ENCODE measurements at regions not wholly inside any gene's neighbourhood (a gene's known extent, or its start where the extent isn't known, plus 50 kb on each side); places are given as distances from the start of the nearest gene placed in this dataset.

DNA sequence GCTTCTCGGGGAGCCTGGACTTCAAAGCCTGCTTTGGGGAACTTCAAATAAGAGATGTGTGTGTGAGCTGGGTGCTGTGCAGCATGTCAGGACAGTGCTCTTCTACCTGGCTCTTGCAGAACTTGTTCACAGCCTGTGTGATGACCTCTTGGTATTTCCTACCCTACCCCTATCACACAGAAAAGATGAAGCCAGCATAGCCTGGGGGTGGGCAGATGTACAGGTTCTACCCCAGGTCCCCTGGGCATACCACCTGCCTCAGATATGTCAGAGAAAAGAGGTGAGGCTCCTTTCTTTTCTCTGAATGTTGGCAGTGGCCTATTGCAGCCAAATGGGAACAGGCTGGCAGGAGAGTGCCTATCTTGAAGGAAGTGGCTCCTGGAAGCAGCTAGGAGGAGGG, 111.7 kb upstream of the ALG10B start:
- TF ChIP-seq CTCF (IDR thresholded peaks at IDR 0.05 in 2 of 3, conservative IDR thresholded peaks at IDR 0.05 in 1 of 3; ENCODE audit: borderline replicate concordance in 1 of 3, insufficient read depth in 1 of 3, low read depth in 2 of 3, low read length in 2 of 3) (no peak), ZNF274 (IDR thresholded peaks at IDR 0.05; ENCODE audit: low read depth, low read length) (no peak), JUND (IDR thresholded peaks at IDR 0.05) (no peak), RAD21 (IDR thresholded peaks at IDR 0.05; ENCODE audit: low read depth) (no peak), EZH2phosphoT487 (IDR thresholded peaks at IDR 0.05; ENCODE audit: borderline replicate concordance) (no peak), POLR2A (IDR thresholded peaks at IDR 0.05; ENCODE audit: borderline replicate concordance, extremely low read depth, insufficient read depth, insufficient read length) (no peak), POLR2AphosphoS5 (IDR thresholded peaks at IDR 0.05; ENCODE audit: low read depth, low read length) (no peak), EZH2 (IDR thresholded peaks at IDR 0.05) (no peak), YY1 (IDR thresholded peaks at IDR 0.05; ENCODE audit: extremely low read depth, insufficient replicate concordance, low read depth, low read length) (no peak), ELF1 (IDR thresholded peaks at IDR 0.05; ENCODE audit: borderline replicate concordance, low read depth) (no peak), ATF3 (IDR thresholded peaks at IDR 0.05) (no peak), FOSL1 (IDR thresholded peaks at IDR 0.05; ENCODE audit: low read depth) (no peak)
- TF ChIP-seq, protein P1, sequence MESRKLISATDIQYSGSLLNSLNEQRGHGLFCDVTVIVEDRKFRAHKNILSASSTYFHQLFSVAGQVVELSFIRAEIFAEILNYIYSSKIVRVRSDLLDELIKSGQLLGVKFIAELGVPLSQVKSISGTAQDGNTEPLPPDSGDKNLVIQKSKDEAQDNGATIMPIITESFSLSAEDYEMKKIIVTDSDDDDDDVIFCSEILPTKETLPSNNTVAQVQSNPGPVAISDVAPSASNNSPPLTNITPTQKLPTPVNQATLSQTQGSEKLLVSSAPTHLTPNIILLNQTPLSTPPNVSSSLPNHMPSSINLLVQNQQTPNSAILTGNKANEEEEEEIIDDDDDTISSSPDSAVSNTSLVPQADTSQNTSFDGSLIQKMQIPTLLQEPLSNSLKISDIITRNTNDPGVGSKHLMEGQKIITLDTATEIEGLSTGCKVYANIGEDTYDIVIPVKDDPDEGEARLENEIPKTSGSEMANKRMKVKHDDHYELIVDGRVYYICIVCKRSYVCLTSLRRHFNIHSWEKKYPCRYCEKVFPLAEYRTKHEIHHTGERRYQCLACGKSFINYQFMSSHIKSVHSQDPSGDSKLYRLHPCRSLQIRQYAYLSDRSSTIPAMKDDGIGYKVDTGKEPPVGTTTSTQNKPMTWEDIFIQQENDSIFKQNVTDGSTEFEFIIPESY (IDR thresholded peaks at IDR 0.05; ENCODE audit: extremely low read depth, insufficient replicate concordance, low read length), result no peak
